ENCODE measurements at regions not wholly inside any gene's neighbourhood (a gene's known extent, or its start where the extent isn't known, plus 50 kb on each side); places are given as distances from the start of the nearest gene placed in this dataset.
"Not testable (repeated sequence)": the region's sequence is repeated elsewhere in the genome, so short reads cannot be mapped to it uniquely, and the experiment has no call there.

DNA sequence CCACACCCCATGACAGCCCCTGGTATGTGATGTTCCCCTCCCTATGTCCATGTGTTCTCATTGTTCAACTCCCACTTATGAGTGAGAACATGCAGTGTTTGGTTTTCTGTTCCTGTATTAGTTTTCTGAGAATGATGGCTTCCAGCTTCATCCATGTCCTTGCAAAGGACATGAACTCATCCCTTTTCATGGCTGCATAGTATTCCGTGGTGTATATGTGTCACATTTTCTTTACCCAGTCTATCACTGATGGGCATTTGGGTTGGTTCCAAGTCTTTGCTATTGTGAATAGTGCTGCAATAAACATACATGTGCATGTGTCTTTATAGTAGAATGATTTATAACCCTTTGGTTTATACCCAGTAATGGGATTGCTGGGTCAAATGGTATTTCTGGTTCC, 1665.5 kb downstream of the REEP3 start:
- H3K27ac Mint-ChIP-seq; H3K36me3 Mint-ChIP-seq (ENCODE audit: low read depth); H3K9me3 Mint-ChIP-seq; H3K27me3 Mint-ChIP-seq; intact Hi-C loops (cut with micrococcal nuclease); H3K4me3 Mint-ChIP-seq; H3K4me1 Mint-ChIP-seq (ENCODE audit: low read depth): not testable (repeated sequence)

DNA sequence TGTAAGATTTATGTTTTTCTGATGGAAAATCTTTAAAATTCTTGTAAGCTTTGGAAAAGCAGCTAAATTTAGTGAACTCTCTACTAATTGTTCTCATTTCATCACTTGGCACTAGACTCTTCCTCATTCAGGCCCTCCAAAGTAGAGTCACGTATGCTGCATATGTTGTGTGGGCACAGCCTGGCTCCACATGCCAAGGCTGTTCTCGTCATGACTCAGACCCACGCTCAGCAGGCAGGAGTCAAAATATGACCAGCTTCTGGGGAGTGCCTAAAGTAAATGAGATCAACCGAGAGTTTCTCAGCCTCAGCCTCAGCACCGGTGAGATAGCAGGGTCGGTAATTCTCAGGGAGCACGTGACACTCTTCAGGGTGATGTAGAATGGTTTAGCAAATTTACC, 1672.9 kb downstream of the REEP3 start:
- H3K4me1 Mint-ChIP-seq (ENCODE audit: low read depth) = no peaks in the 10 kb centered on the region
- intact Hi-C loops (cut with micrococcal nuclease) = no loop called here
- no peak overlapping the region for H3K4me3 Mint-ChIP-seq

DNA sequence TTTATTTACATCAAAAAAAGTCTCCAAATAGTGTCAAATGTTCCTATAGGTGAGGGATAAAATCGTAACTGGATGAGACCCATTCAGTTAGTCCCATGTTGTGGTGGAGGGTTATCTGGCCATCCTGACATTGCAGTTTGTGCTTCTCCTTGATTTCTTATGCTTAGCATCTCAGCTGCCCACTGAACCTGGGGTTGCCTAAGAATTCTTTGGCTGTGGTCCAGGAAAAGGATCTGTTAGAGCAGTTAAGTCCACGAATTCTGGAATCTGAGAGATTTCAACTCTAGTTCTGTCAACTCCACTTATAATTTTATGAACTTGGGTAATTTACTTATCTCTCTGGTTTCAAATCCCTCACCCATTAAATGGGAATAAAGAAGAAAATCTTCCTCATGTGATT, 1673.4 kb downstream of the REEP3 start:
- intact Hi-C loops (cut with micrococcal nuclease) = no loop called here
- Mint-ChIP-seq H3K9me3 (peaks cover 7% of the 10 kb centered on the region), H3K36me3 (ENCODE audit: low read depth) (no peaks in the 10 kb centered on the region), H3K27me3 (no peaks in the 10 kb centered on the region), H3K4me1 (ENCODE audit: low read depth) (no peaks in the 10 kb centered on the region), H3K4me3 (no peak overlapping the region), H3K27ac (no peak overlapping the region)

More for the DNA sequence above, 1672.9 kb downstream of the REEP3 start:
- no peaks in the 10 kb centered on the region for H3K27me3 Mint-ChIP-seq
- no peak overlapping the region for H3K27ac Mint-ChIP-seq
- peaks cover 7% of the 10 kb centered on the region for H3K9me3 Mint-ChIP-seq
- no peaks in the 10 kb centered on the region for H3K36me3 Mint-ChIP-seq (ENCODE audit: low read depth)

DNA sequence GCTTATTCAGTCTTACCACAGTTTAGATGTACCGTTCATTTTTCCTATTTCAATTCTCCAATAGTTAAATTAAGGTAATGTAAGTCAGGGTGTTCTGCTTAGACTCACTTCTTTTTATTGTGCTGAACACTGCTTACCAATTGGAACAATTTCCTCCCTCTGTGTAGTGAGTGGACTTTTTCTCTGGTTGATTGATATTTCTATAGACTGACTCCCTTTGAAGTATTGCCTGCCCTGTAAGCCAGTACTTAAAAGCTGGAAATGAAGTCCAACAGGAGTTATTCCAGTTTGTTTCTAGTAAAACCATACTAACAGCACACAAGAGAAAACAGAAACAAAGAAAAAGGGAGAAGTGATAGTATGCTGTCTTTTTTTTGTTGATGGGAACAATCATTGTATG, 1674.9 kb downstream of the REEP3 start:
- intact Hi-C loops (cut with micrococcal nuclease) = no loop called here
- H3K27me3 Mint-ChIP-seq = no peaks in the 10 kb centered on the region

DNA sequence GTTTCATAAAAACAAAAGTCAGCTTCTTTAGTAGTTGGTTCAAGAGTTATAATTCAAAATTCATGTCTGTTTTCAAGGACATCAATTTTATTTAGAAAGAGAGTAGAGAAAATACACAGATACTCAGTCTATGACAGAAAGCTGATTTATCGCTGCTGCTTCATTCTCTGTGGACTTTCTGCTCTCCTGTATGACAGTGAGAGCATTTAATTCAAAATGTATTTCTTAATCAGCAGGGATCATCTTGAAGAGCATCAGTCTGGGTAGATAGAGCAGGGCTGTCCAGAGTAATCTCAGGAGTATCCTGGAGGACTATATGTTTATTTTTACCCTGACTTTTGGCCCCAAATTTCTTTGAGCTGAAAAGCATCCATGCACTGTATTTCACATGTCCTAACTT, 1676.7 kb downstream of the REEP3 start:
- no peak overlapping the region for H3K4me3 Mint-ChIP-seq
- H3K9me3 Mint-ChIP-seq = no peaks in the 10 kb centered on the region
- H3K27me3 Mint-ChIP-seq = no peaks in the 10 kb centered on the region
- H3K4me1 Mint-ChIP-seq (ENCODE audit: low read depth) = no peaks in the 10 kb centered on the region
- intact Hi-C loops (cut with micrococcal nuclease) = no loop called here
- H3K36me3 Mint-ChIP-seq (ENCODE audit: low read depth) = no peaks in the 10 kb centered on the region
- no peak overlapping the region for H3K27ac Mint-ChIP-seq

More for the DNA sequence above, 1674.9 kb downstream of the REEP3 start:
- Mint-ChIP-seq H3K9me3 (peaks cover 7% of the 10 kb centered on the region), H3K4me3 (no peak overlapping the region), H3K27ac (no peak overlapping the region), H3K36me3 (ENCODE audit: low read depth) (no peaks in the 10 kb centered on the region), H3K4me1 (ENCODE audit: low read depth) (no peaks in the 10 kb centered on the region)

DNA sequence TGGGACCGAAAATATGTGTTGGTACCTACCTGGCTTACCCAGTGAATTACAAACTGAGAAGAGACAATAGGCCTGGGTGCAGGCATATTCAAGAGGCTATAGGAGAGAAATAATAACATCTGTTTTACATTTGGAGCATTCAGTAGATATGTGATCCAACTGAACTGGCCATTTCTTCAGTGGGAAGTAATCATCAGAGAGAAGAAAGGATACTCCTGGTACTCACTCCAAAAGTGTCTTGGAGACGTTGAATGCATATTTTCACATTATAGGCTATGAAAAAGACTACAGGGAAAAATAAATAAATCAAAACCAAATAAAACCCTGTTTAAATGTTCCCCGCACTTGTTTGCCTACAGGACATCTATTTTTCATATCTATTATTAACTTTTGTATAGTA, 1680.3 kb downstream of the REEP3 start:
- H3K4me1 Mint-ChIP-seq (ENCODE audit: low read depth) = no peaks in the 10 kb centered on the region
- intact Hi-C loops (cut with micrococcal nuclease) = no loop called here
- H3K9me3 Mint-ChIP-seq = no peaks in the 10 kb centered on the region
- no peaks in the 10 kb centered on the region for H3K27me3 Mint-ChIP-seq
- no peak overlapping the region for H3K4me3 Mint-ChIP-seq
- no peak overlapping the region for H3K27ac Mint-ChIP-seq
- H3K36me3 Mint-ChIP-seq (ENCODE audit: low read depth) = no peaks in the 10 kb centered on the region

DNA sequence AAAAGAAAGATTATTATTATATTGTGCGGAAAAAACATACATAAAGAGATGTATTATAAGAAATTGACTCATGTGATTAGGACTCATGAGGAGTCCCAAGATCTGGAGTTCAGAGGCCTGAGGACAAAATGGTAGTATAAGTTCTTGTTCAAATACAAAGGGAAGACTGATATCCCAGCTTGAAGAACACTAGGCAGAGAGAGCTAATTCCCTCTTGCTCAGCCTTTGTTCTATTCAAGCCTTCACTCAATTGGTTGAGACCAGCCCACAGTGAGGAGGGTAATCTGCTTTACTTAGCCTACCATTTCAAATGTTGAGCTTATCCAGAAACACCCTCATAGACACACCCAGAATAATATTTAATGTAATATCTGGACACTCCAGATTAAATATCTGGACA, 1683.8 kb downstream of the REEP3 start:
- H3K27ac Mint-ChIP-seq = no peak overlapping the region
- no peaks in the 10 kb centered on the region for H3K27me3 Mint-ChIP-seq
- intact Hi-C loops (cut with micrococcal nuclease) = no loop called here
- no peaks in the 10 kb centered on the region for H3K36me3 Mint-ChIP-seq (ENCODE audit: low read depth)
- H3K4me1 Mint-ChIP-seq (ENCODE audit: low read depth) = no peaks in the 10 kb centered on the region
- H3K9me3 Mint-ChIP-seq = no peaks in the 10 kb centered on the region
- no peak overlapping the region for H3K4me3 Mint-ChIP-seq

DNA sequence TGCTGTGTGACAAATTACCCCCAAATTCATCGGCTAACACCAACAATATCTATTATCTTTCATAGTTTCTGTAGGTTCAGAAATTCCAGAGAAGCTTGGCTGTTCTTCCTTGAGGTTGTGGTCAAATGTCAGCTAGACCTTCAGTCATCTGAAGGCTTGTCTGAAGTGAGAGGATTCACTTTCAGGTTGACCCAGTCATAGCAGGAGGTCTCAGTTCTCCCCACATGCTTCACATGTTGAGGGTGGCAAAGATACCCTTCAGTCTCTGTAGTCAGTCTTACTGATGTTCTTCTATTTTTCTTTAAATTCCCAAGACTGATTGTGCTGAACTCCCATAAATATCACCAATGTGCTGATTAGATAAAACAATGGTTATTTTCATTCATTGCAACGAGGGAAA, 1692.0 kb downstream of the REEP3 start:
- H3K36me3 Mint-ChIP-seq (ENCODE audit: low read depth) = no peaks in the 10 kb centered on the region
- no peak overlapping the region for H3K27ac Mint-ChIP-seq
- no peak overlapping the region for H3K4me3 Mint-ChIP-seq
- H3K27me3 Mint-ChIP-seq = no peaks in the 10 kb centered on the region
- intact Hi-C loops (cut with micrococcal nuclease) = no loop called here
- no peaks in the 10 kb centered on the region for H3K4me1 Mint-ChIP-seq (ENCODE audit: low read depth)
- peaks cover 9% of the 10 kb centered on the region for H3K9me3 Mint-ChIP-seq

DNA sequence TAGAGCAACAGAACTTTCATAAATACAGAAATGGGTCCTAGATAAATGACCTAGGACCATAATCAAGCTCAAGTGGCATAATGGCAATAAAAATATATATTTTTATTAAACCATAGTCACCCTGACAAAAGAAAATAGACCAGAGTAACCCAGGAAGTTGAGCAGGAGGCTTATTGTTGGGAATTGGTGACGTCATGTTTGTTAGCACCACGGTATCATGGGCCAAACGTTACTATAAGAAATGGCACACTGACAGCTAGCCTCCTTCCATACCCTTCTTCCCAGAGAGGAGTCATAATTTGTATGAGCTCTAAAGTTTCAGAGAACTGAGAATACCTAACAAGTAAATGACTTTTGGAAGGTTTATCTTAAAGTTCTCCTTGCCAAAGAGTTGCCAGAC, 1698.2 kb downstream of the REEP3 start:
- Mint-ChIP-seq H3K27ac (no peak overlapping the region), H3K27me3 (no peaks in the 10 kb centered on the region), H3K4me3 (no peak overlapping the region), H3K9me3 (no peaks in the 10 kb centered on the region), H3K36me3 (ENCODE audit: low read depth) (no peaks in the 10 kb centered on the region), H3K4me1 (ENCODE audit: low read depth) (no peaks in the 10 kb centered on the region)
- intact Hi-C loops (cut with micrococcal nuclease) = no loop called here

DNA sequence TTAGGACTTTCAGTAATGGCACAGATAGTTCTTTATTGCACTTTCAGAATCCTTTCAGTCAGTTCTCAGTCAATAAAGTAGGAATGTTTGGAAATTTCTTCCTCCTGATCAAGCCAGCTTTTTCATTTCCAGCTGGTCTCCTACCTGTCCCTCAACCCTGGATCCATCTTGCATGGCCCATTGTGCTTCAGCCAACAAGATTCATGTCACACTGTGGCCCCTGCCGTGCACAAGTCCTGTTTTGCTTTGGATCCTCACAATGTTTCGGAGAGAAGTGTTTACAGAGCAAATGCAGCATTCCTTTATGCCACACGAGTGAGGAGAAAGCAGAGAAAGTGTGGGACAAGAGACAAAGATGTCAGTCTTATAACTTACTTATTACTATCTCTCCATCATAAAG, 1694.7 kb upstream of the LRRTM3 start:
- no peak overlapping the region for H3K4me3 Mint-ChIP-seq
- intact Hi-C loops (cut with micrococcal nuclease) = no loop called here
- no peaks in the 10 kb centered on the region for H3K27me3 Mint-ChIP-seq

DNA sequence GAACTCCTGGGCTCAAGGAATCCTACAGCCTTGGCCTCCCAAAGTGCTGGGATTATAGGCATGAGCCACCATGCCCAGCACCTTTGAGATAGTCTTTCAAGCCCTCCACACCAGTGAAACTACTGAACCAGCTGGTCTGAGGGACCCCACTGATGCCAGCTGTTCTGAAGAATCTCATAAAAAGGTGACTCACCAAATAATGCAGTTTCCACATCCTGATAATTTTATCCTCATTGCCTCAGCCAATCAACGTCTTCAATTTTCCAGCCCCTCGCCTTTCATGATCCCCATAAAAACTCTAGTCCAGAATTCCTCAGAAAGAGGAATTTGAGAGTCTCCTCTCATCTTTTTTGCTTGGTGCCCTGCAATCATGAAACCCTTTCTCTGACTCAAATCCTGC, 1691.6 kb upstream of the LRRTM3 start:
- intact Hi-C loops (cut with micrococcal nuclease) = no loop called here
- H3K36me3 Mint-ChIP-seq (ENCODE audit: low read depth) = no peaks in the 10 kb centered on the region
- H3K27ac Mint-ChIP-seq = no peak overlapping the region
- no peak overlapping the region for H3K4me3 Mint-ChIP-seq
- H3K27me3 Mint-ChIP-seq = no peaks in the 10 kb centered on the region
- no peaks in the 10 kb centered on the region for H3K4me1 Mint-ChIP-seq (ENCODE audit: low read depth)
- H3K9me3 Mint-ChIP-seq = no peaks in the 10 kb centered on the region

More for the DNA sequence above, 1694.7 kb upstream of the LRRTM3 start:
- Mint-ChIP-seq H3K27ac (no peak overlapping the region), H3K36me3 (ENCODE audit: low read depth) (no peaks in the 10 kb centered on the region), H3K4me1 (ENCODE audit: low read depth) (no peaks in the 10 kb centered on the region), H3K9me3 (no peaks in the 10 kb centered on the region)

DNA sequence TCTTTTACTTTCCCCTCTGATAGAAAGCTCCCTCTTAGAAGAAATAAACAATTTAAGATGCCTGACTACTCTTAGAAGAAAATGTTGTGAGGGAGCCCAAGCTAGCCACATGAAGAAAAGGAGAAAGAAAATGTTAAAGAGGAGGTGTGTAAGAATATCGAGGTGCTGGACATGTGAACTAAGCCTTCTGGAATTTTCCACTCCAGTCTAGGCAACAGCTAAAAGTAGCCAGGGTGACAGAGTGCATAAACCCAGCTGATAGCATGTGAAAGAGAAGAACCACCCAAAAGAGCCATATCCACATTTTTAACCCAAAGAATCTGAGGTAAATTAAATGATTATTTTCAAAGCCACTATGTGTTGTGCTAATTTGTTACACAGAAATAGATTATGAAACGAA, 1690.6 kb upstream of the LRRTM3 start:
- Mint-ChIP-seq H3K4me1 (ENCODE audit: low read depth) (no peaks in the 10 kb centered on the region), H3K36me3 (ENCODE audit: low read depth) (no peaks in the 10 kb centered on the region), H3K9me3 (no peaks in the 10 kb centered on the region), H3K4me3 (no peak overlapping the region), H3K27ac (no peak overlapping the region), H3K27me3 (no peaks in the 10 kb centered on the region)
- intact Hi-C loops (cut with micrococcal nuclease) = no loop called here

DNA sequence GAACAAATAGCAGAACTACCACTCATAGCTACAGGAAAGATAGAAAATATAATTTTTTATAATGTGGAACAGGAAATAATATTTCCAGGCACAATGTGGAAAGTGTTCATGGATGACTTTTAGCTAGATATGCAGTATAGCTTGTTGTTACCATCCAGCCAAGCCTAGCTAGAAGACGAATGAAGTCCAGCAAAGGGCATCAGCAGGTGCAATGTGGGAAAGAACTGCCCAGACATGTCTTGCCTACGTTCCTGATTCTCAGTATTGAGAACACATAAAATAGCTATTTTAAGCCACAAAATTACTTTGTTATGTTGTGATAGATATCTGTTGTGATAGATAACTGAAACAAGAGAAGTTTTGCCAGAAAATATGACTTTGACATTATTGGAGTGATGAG, 1690.0 kb upstream of the LRRTM3 start:
- H3K36me3 Mint-ChIP-seq (ENCODE audit: low read depth) = no peaks in the 10 kb centered on the region
- no peak overlapping the region for H3K4me3 Mint-ChIP-seq
- H3K27me3 Mint-ChIP-seq = no peaks in the 10 kb centered on the region
- no peaks in the 10 kb centered on the region for H3K9me3 Mint-ChIP-seq
- intact Hi-C loops (cut with micrococcal nuclease) = no loop called here
- no peaks in the 10 kb centered on the region for H3K4me1 Mint-ChIP-seq (ENCODE audit: low read depth)
- H3K27ac Mint-ChIP-seq = no peak overlapping the region

DNA sequence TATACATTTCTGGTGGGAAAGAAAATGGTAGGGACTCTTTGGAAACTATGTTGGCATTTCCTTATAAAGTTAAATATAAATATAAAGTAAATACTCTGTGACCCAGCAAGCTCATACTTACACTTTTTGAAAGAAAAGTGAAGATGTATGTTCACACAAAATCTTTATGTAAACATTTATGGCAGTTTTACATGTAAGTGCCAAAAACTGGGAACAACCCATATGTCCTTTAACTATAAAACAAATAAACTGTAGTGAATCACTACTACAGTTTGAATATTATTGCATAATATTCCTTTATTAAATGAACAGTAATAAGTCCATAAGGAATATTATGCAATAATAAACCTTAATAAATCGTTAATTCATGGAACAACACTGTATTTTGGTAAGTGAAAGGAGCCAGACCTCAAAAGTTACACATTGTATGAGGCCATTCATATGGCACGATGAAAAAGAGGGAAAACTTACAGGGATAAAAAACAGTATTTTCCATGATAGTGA, 1660.3 kb upstream of the LRRTM3 start:
- H3K9me3 Mint-ChIP-seq = peaks cover 30% of the 10 kb centered on the region
- H3K36me3 Mint-ChIP-seq (ENCODE audit: low read depth) = no peaks in the 10 kb centered on the region
- H3K27me3 Mint-ChIP-seq = no peaks in the 10 kb centered on the region
- H3K27ac Mint-ChIP-seq = no peak overlapping the region
- H3K4me3 Mint-ChIP-seq = no peak overlapping the region
- intact Hi-C loops (cut with micrococcal nuclease) = no loop called here
- no peaks in the 10 kb centered on the region for H3K4me1 Mint-ChIP-seq (ENCODE audit: low read depth)

DNA sequence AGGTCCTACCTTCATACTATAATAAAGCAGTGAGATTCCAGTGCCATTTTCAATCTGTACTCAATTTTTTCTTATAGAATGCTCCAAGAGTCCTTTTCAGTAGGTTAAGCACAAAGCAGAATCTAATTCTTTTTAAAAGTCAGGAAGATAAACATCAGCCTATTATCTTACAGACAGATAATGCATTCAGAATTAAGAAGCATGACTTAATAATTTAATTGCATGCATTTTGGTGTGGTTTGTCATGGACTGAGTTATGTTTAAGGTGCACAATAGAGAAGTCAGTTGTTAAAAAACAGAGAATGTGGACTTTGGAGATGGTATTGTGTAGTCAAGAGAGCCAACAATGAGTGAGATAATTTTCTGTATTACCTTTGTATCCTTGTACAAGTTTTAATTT, 1656.3 kb upstream of the LRRTM3 start:
- H3K9me3 Mint-ChIP-seq; intact Hi-C loops (cut with micrococcal nuclease); H3K27me3 Mint-ChIP-seq; H3K4me3 Mint-ChIP-seq; H3K27ac Mint-ChIP-seq; H3K4me1 Mint-ChIP-seq (ENCODE audit: low read depth); H3K36me3 Mint-ChIP-seq (ENCODE audit: low read depth): not testable (repeated sequence)
